Naive thymus-derived CD4-positive, alpha-beta T cell (primary cell): ENCODE measurements at regions not wholly inside any gene's neighbourhood (a gene's known extent, or its start where the extent isn't known, plus 50 kb on each side); places are given as distances from the start of the nearest gene placed in this dataset.

Source experiments
- ATAC-seq: fragments of 150-1000 bp; cut with Tn5 transposase; 2 replicates; pipeline ENCODE4 v1.10.0; 2021; ENCODE audit warnings: mild to moderate bottlenecking, moderate library complexity
- CTCF ChIA-PET: fragments of 350-600 bp; sonication (Branson Sonifier 250); formaldehyde crosslinking; loops from one replicate; lab custom pipeline; 2021; ENCODE audit warnings: antibody characterized with exemption; lab: Charles Lee
- POLR2A ChIA-PET: fragments of 350-600 bp; sonication (Branson Sonifier 250); formaldehyde crosslinking; loops from one replicate; lab custom pipeline; 2021; ENCODE audit warnings: antibody characterized with exemption, inconsistent platforms; lab: Charles Lee
- DNase-seq, 9 donors: peaks; one replicate each; pipeline versions ENCODE4 v3.0.0 to v3.0.0-alpha.2; 2020 to 2022; ENCODE audit warnings: mixed read lengths in 1 of 9
- H3K27ac ChIP-seq: one replicate; pipeline ENCODE4 v1.7.0; 2013; ENCODE audit warnings: mild to moderate bottlenecking, low read depth, low read length, moderate library complexity
- H3K27me3 ChIP-seq, 2 donors: one replicate each; pipeline ENCODE4 v1.7.0; 2013; ENCODE audit warnings: low read length in 2 of 2, mild to moderate bottlenecking in 2 of 2, moderate library complexity in 2 of 2; ENCODE audit not compliant: control insufficient read depth in 2 of 2, insufficient read depth in 2 of 2
- H3K36me3 ChIP-seq, 3 experiments: 1 replicate in 2 of 3; 2 replicates in 1 of 3; pipeline ENCODE4 v1.7.0; 2013; ENCODE audit warnings: low read length in 3 of 3, mild to moderate bottlenecking in 3 of 3, moderate library complexity in 1 of 3; ENCODE audit not compliant: insufficient read depth in 3 of 3, control insufficient read depth in 2 of 3
- H3K4me1 ChIP-seq, 2 donors: one replicate each; pipeline ENCODE4 v1.7.0; 2013; ENCODE audit warnings: low read length in 2 of 2, mild to moderate bottlenecking in 2 of 2, moderate library complexity in 1 of 2; ENCODE audit not compliant: control insufficient read depth in 2 of 2, insufficient read depth in 2 of 2
- H3K4me3 ChIP-seq: 2 replicates; pipeline ENCODE4 v1.7.0; 2013; ENCODE audit warnings: mild to moderate bottlenecking, low read length
- H3K9me3 ChIP-seq, 3 experiments: 1 replicate in 2 of 3; 2 replicates in 1 of 3; pipeline ENCODE4 v1.7.0; 2013; ENCODE audit warnings: low read length in 3 of 3; ENCODE audit not compliant: control insufficient read depth in 2 of 3
- H3K27ac Mint-ChIP-seq, 9 donors: one replicate each; pipeline ENCODE4 v1.8.0; 2020 to 2022; ENCODE audit warnings: mixed read lengths in 9 of 9, mild to moderate bottlenecking in 8 of 9, moderate library complexity in 5 of 9, inconsistent platforms in 2 of 9
- H3K27me3 Mint-ChIP-seq, 5 donors: one replicate each; pipeline ENCODE4 v1.8.0; 2021 to 2022; ENCODE audit warnings: mixed read lengths in 5 of 5, mild to moderate bottlenecking in 1 of 5
- H3K36me3 Mint-ChIP-seq, 5 donors: one replicate each; pipeline ENCODE4 v1.8.0; 2020 to 2022; ENCODE audit warnings: mixed read lengths in 5 of 5, mild to moderate bottlenecking in 3 of 5, inconsistent platforms in 1 of 5
- H3K4me1 Mint-ChIP-seq, 7 donors: one replicate each; pipeline ENCODE4 v1.8.0; 2020 to 2022; ENCODE audit warnings: mixed read lengths in 7 of 7, mild to moderate bottlenecking in 3 of 7, inconsistent platforms in 1 of 7
- H3K4me3 Mint-ChIP-seq, 10 donors: one replicate each; pipeline ENCODE4 v1.8.0; 2020 to 2022; ENCODE audit warnings: mild to moderate bottlenecking in 10 of 10, mixed read lengths in 10 of 10, moderate library complexity in 6 of 10, inconsistent platforms in 2 of 10
- H3K9me3 Mint-ChIP-seq, 11 donors: one replicate each; pipeline ENCODE4 v1.8.0; 2020 to 2022; ENCODE audit warnings: mixed read lengths in 11 of 11, mild to moderate bottlenecking in 4 of 11, inconsistent platforms in 1 of 11, moderate library complexity in 1 of 11
- intact Hi-C, 2 donors: fragments of 100-400 bp; cut with micrococcal nuclease; formaldehyde crosslinking; loops; one replicate each; pipeline ENCODE4 v1.15.1; 2023

- ATAC-seq, result no peak
- Mint-ChIP-seq H3K4me1 (peaks cover 0 to 12% (median 7%) of the 10 kb centered on the region in 7 donors), H3K27me3 (peaks cover 0 to 35% (median 0%) of the 10 kb centered on the region in 5 donors), H3K27ac (no peak overlapping the region), H3K9me3 (no peaks in the 10 kb centered on the region), H3K4me3 (no peak overlapping the region), H3K36me3 (no peaks in the 10 kb centered on the region)
- no peaks in the 10 kb centered on the region for H3K36me3 ChIP-seq
- H3K27ac ChIP-seq, result no peak overlapping the region
- H3K4me1 ChIP-seq, result no peaks in the 10 kb centered on the region
- H3K4me3 ChIP-seq, result no peak overlapping the region
- intact Hi-C loops, result no loop called here
- no peaks in the 10 kb centered on the region for H3K9me3 ChIP-seq
- DNase-seq, result no peak
- POLR2A ChIA-PET, result interaction anchor here (2.2 kb wide), 1 partner anchor 208 kb away, joined by 7 read pairs; no protein-coding TSS in a partner anchor
- H3K27me3 ChIP-seq, result no peaks in the 10 kb centered on the region
- CTCF ChIA-PET, result interaction anchor here (1.1 to 4.0 kb wide), 6 partner anchors 20 to 1100 kb away, joined by 3 to 41 read pairs (median 6); partner anchors contain the start of gene TRIB2
Observed at GRCh38 chr2:12928775-12929401, 212.2 kb downstream of the TRIB2 start.

DNA sequence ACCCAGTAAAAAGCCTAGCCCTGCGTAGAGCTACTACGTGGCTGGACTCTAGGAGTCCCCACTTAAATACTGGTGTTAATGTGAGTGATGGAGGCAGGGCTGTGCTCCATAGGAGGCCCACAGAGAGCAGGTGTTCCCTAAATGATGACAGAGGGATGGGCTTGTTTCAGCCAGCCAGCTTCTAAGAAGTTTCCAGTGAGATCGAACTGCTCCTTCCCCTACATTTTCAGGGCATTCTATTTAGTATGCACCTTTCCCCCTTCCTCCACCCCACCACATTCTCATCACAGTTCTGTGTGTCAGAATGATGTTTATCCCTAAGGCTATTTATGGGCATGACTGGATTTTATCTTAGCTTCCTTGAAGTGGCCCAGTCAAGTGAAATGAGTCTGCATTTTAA lies 213.0 kb downstream of the TRIB2 start:
- CTCF ChIA-PET, result interaction anchor here (1.0 to 4.0 kb wide), 11 partner anchors 9 to 1101 kb away, joined by 3 to 41 read pairs (median 8); partner anchors contain the start of gene TRIB2
- Histone ChIP-seq H3K27me3 (no peaks in the 10 kb centered on the region), H3K27ac (no peak overlapping the region), H3K4me1 (no peaks in the 10 kb centered on the region), H3K36me3 (no peaks in the 10 kb centered on the region), H3K4me3 (no peak overlapping the region), H3K9me3 (no peaks in the 10 kb centered on the region)
- ATAC-seq (no peak), DNase-seq (no peak)
- no peak overlapping the region for H3K27ac Mint-ChIP-seq
- no peak overlapping the region for H3K4me3 Mint-ChIP-seq
- intact Hi-C loops, result loop anchor here (2.0 to 5.0 kb wide), 5 partner anchors 73 to 1101 kb away; no protein-coding TSS in a partner anchor
- no peaks in the 10 kb centered on the region for H3K36me3 Mint-ChIP-seq
- H3K4me1 Mint-ChIP-seq, result peaks cover 0 to 12% (median 7%) of the 10 kb centered on the region in 7 donors
- POLR2A ChIA-PET, result interaction anchor here (0.7 to 2.2 kb wide), 2 partner anchors 17 to 209 kb away, joined by 3 to 7 read pairs; no protein-coding TSS in a partner anchor
- H3K9me3 Mint-ChIP-seq, result no peaks in the 10 kb centered on the region
- H3K27me3 Mint-ChIP-seq, result peaks cover 0 to 41% (median 0%) of the 10 kb centered on the region in 5 donors

- Mint-ChIP-seq H3K27ac (no peak overlapping the region), H3K4me1 (peaks cover 0 to 12% (median 7%) of the 10 kb centered on the region in 7 donors), H3K9me3 (no peaks in the 10 kb centered on the region), H3K36me3 (no peaks in the 10 kb centered on the region), H3K4me3 (no peak overlapping the region), H3K27me3 (peaks cover 0 to 47% (median 0%) of the 10 kb centered on the region in 5 donors)
- Histone ChIP-seq H3K27me3 (no peaks in the 10 kb centered on the region), H3K4me1 (no peaks in the 10 kb centered on the region), H3K36me3 (no peaks in the 10 kb centered on the region), H3K9me3 (no peaks in the 10 kb centered on the region), H3K27ac (no peak overlapping the region), H3K4me3 (no peak overlapping the region)
- no peak for ATAC-seq
- DNase-seq, result no peak
- intact Hi-C loops, result loop anchor here (2.0 to 5.0 kb wide), 5 partner anchors 74 to 1102 kb away; no protein-coding TSS in a partner anchor
- ChIA-PET CTCF (interaction anchor here (0.7 to 4.0 kb wide), 17 partner anchors 9 to 1101 kb away, joined by 3 to 41 read pairs (median 5); partner anchors contain the start of gene TRIB2), POLR2A (interaction anchor here (0.7 to 3.2 kb wide), 3 partner anchors 212 to 496 kb away, joined by 3 to 12 read pairs (median 3); no protein-coding TSS in a partner anchor)
Observed at GRCh38 chr2:12930391-12930790, 213.7 kb downstream of the TRIB2 start.

- ChIA-PET CTCF (interaction anchor here (0.7 to 4.0 kb wide), 21 partner anchors 10 to 1102 kb away, joined by 3 to 41 read pairs (median 5); partner anchors contain the start of gene TRIB2), POLR2A (interaction anchor here (0.7 to 3.2 kb wide), 5 partner anchors 210 to 1102 kb away, joined by 3 to 12 read pairs (median 3); no protein-coding TSS in a partner anchor)
- ATAC-seq, result peak; percentile 63
- intact Hi-C loops, result loop anchor here (1.0 to 5.0 kb wide), 15 partner anchors 70 to 1103 kb away; partner anchors contain the start of gene TRIB2 (in 2 of the 2)
- DNase-seq, result peak in 4 of 9 donors; percentile 17 to 33 (median 26)
- peaks cover 0 to 50% (median 0%) of the 10 kb centered on the region in 5 donors for H3K27me3 Mint-ChIP-seq
- Histone ChIP-seq H3K36me3 (no peaks in the 10 kb centered on the region), H3K9me3 (no peaks in the 10 kb centered on the region), H3K27me3 (no peaks in the 10 kb centered on the region), H3K4me1 (no peaks in the 10 kb centered on the region), H3K27ac (no peak overlapping the region), H3K4me3 (no peak overlapping the region)
- H3K4me1 Mint-ChIP-seq, result peaks cover 0 to 12% (median 7%) of the 10 kb centered on the region in 7 donors
- H3K36me3 Mint-ChIP-seq, result no peaks in the 10 kb centered on the region
- H3K4me3 Mint-ChIP-seq, result no peak overlapping the region
- no peak overlapping the region for H3K27ac Mint-ChIP-seq
- H3K9me3 Mint-ChIP-seq, result no peaks in the 10 kb centered on the region
Observed at GRCh38 chr2:12931186-12931844, 214.6 kb downstream of the TRIB2 start.

DNA sequence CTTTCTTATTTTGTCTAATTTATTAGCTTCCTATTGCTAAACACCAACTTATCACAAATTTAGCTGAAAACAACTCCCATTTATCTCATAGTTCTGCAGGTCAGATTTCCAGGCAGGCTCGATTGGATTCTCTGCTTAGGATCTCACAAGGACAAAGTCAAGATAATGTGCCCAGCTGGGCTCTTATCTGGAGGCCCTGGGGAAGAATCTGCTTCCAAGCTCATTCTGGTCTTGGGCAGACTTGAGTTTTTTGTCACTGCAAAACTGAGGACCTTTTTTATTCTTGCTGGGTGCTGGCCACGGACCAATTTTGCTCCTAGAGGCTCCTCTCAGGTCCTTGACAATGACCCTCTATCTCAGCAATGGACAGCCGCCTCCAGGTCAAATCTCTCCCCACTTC lies 215.5 kb downstream of the TRIB2 start:
- POLR2A ChIA-PET, result interaction anchor here (0.7 to 3.2 kb wide), 4 partner anchors 211 to 1103 kb away, joined by 3 to 12 read pairs (median 6); no protein-coding TSS in a partner anchor
- Mint-ChIP-seq H3K9me3 (no peaks in the 10 kb centered on the region), H3K4me3 (no peak overlapping the region), H3K36me3 (no peaks in the 10 kb centered on the region), H3K4me1 (peaks cover 0 to 12% (median 7%) of the 10 kb centered on the region in 7 donors), H3K27me3 (peaks cover 0 to 50% (median 0%) of the 10 kb centered on the region in 5 donors), H3K27ac (no peak overlapping the region)
- Histone ChIP-seq H3K36me3 (no peaks in the 10 kb centered on the region), H3K4me1 (no peaks in the 10 kb centered on the region), H3K4me3 (no peak overlapping the region), H3K27me3 (no peaks in the 10 kb centered on the region), H3K27ac (no peak overlapping the region), H3K9me3 (no peaks in the 10 kb centered on the region)
- CTCF ChIA-PET, result interaction anchor here (0.9 to 4.0 kb wide), 13 partner anchors 14 to 1103 kb away, joined by 3 to 41 read pairs (median 6); partner anchors contain the start of gene TRIB2
- ATAC-seq (no peak), DNase-seq (no peak)
- intact Hi-C loops, result loop anchor here (5.0 kb wide), 2 partner anchors 110 to 1070 kb away; no protein-coding TSS in a partner anchor

DNA sequence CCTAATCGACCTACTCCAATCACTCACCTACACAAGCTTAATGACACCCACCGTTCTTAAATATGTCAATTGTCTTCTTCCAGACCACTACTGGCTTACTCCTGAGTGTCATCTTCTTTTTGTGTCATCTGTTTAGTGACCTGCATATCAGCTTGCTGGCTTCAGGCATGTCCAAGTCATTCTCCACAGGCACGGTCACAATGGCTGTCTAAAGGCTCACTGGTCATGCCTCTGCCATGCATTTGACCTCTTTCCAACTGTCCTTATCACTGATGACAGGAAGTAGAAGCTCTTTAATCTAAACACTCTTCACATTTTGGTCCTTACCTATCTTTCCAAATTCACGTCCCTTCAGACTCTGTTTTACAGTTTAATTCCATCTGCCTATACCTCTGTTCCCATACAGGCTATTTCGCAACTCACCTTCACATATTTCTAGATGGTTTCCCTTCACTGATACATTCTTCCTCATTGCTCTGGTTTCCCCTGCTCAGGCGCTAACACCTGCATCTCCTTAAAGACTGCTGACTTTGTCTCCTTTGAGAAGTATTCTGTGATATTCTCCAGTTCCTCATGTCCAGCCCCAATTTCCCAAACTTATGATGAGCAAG lies 217.5 kb downstream of the TRIB2 start:
- Mint-ChIP-seq H3K27me3 (peaks cover 0 to 40% (median 0%) of the 10 kb centered on the region in 5 donors), H3K4me3 (no peak overlapping the region), H3K36me3 (no peaks in the 10 kb centered on the region), H3K4me1 (peaks cover 0 to 5% (median 0%) of the 10 kb centered on the region in 7 donors), H3K9me3 (no peaks in the 10 kb centered on the region), H3K27ac (no peak overlapping the region)
- H3K27ac ChIP-seq, result no peak overlapping the region
- DNase-seq, result no peak
- H3K36me3 ChIP-seq, result no peaks in the 10 kb centered on the region
- H3K4me1 ChIP-seq, result no peaks in the 10 kb centered on the region
- ChIA-PET POLR2A (no interaction called here), CTCF (no interaction called here)
- H3K9me3 ChIP-seq, result no peaks in the 10 kb centered on the region
- intact Hi-C loops, result loop anchor here (5.0 kb wide), 2 partner anchors 112 to 1072 kb away; no protein-coding TSS in a partner anchor
- ATAC-seq, result no peak
- no peak overlapping the region for H3K4me3 ChIP-seq
- no peaks in the 10 kb centered on the region for H3K27me3 ChIP-seq
